ENCODE measurements at regions not wholly inside any gene's neighbourhood (a gene's known extent, or its start where the extent isn't known, plus 50 kb on each side); places are given as distances from the start of the nearest gene placed in this dataset.
A peak's percentile ranks its signal among the peaks of the same experiment; 100 is the strongest.

GRCh38 chr5:173733021-173733420 lies 116.6 kb upstream of the BOD1 start:
- H3K27ac Mint-ChIP-seq: no peak overlapping the region
- no peak overlapping the region for H3K4me3 Mint-ChIP-seq
- H3K36me3 Mint-ChIP-seq (ENCODE audit: low read depth): no peaks in the 10 kb centered on the region

GRCh38 chr5:173733425-173733824 lies 117.0 kb upstream of the BOD1 start:
- Mint-ChIP-seq H3K36me3 (ENCODE audit: low read depth) (no peaks in the 10 kb centered on the region), H3K27ac (no peak overlapping the region), H3K4me1 (peaks cover 46% of the 10 kb centered on the region), H3K9me3 (no peaks in the 10 kb centered on the region), H3K27me3 (ENCODE audit: low read depth, poor library complexity) (peaks cover 28% of the 10 kb centered on the region), H3K4me3 (no peak overlapping the region)
- DNase-seq: no peak
- TF ChIP-seq CTCF (IDR thresholded peaks at IDR 0.05): no peak

More at GRCh38 chr5:173733021-173733420, 116.6 kb upstream of the BOD1 start:
- H3K4me1 Mint-ChIP-seq: peaks cover 43% of the 10 kb centered on the region
- no peak for TF ChIP-seq CTCF (IDR thresholded peaks at IDR 0.05)
- H3K27me3 Mint-ChIP-seq (ENCODE audit: low read depth, poor library complexity): peaks cover 28% of the 10 kb centered on the region
- H3K9me3 Mint-ChIP-seq: no peaks in the 10 kb centered on the region
- no peak for DNase-seq

- Mint-ChIP-seq H3K36me3 (ENCODE audit: low read depth) (no peaks in the 10 kb centered on the region), H3K27ac (no peak overlapping the region), H3K9me3 (no peaks in the 10 kb centered on the region), H3K4me1 (peaks cover 51% of the 10 kb centered on the region), H3K27me3 (ENCODE audit: low read depth, poor library complexity) (peaks cover 24% of the 10 kb centered on the region), H3K4me3 (no peak overlapping the region)
- DNase-seq: no peak
- TF ChIP-seq CTCF (IDR thresholded peaks at IDR 0.05): no peak
These were observed 117.5 kb upstream of the BOD1 start for GRCh38 chr5:173733831-173734501.

GRCh38 chr5:173734716-173735115 lies 118.3 kb upstream of the BOD1 start:
- peaks cover 23% of the 10 kb centered on the region for H3K27me3 Mint-ChIP-seq (ENCODE audit: low read depth, poor library complexity)
- peaks cover 52% of the 10 kb centered on the region for H3K4me1 Mint-ChIP-seq
- no peak for TF ChIP-seq CTCF (IDR thresholded peaks at IDR 0.05)
- no peaks in the 10 kb centered on the region for H3K36me3 Mint-ChIP-seq (ENCODE audit: low read depth)
- H3K27ac Mint-ChIP-seq: no peak overlapping the region
- DNase-seq: no peak
- no peaks in the 10 kb centered on the region for H3K9me3 Mint-ChIP-seq
- H3K4me3 Mint-ChIP-seq: no peak overlapping the region

GRCh38 chr5:173735184-173735583 lies 118.7 kb upstream of the BOD1 start:
- TF ChIP-seq CTCF (IDR thresholded peaks at IDR 0.05): no peak
- Mint-ChIP-seq H3K27me3 (ENCODE audit: low read depth, poor library complexity) (peaks cover 25% of the 10 kb centered on the region), H3K4me1 (peaks cover 52% of the 10 kb centered on the region), H3K27ac (no peak overlapping the region), H3K9me3 (no peaks in the 10 kb centered on the region), H3K36me3 (ENCODE audit: low read depth) (no peaks in the 10 kb centered on the region), H3K4me3 (no peak overlapping the region)
- DNase-seq: peak; percentile 50

- DNase-seq: no peak
- H3K4me3 Mint-ChIP-seq: no peak overlapping the region
- H3K27me3 Mint-ChIP-seq (ENCODE audit: low read depth, poor library complexity): peaks cover 23% of the 10 kb centered on the region
- H3K36me3 Mint-ChIP-seq (ENCODE audit: low read depth): no peaks in the 10 kb centered on the region
- no peaks in the 10 kb centered on the region for H3K9me3 Mint-ChIP-seq
- peaks cover 50% of the 10 kb centered on the region for H3K4me1 Mint-ChIP-seq
- no peak for TF ChIP-seq CTCF (IDR thresholded peaks at IDR 0.05)
- no peak overlapping the region for H3K27ac Mint-ChIP-seq
These were observed 119.2 kb upstream of the BOD1 start for GRCh38 chr5:173735691-173736090.
